Ishikawa (cell line): ENCODE measurements at regions not wholly inside any gene's neighbourhood (a gene's known extent, or its start where the extent isn't known, plus 50 kb on each side); places are given as distances from the start of the nearest gene placed in this dataset.

Experiments
- CEBPB ChIP-seq: IDR thresholded peaks from 2 replicates; pipeline ENCODE4 v1.6.1; 2012
- CREB1 ChIP-seq: IDR thresholded peaks from 2 replicates; pipeline ENCODE4 v1.6.1; 2012; ENCODE audit warnings: low read depth
- EGR1 ChIP-seq: IDR thresholded peaks from 2 replicates; pipeline ENCODE4 v1.6.1; 2012
- EP300 ChIP-seq: IDR thresholded peaks from 2 replicates; pipeline ENCODE4 v1.6.1; 2012; ENCODE audit warnings: borderline replicate concordance
- FOXM1 ChIP-seq: IDR thresholded peaks from 2 replicates; pipeline ENCODE4 v1.6.1; 2012; ENCODE audit warnings: low read depth, borderline replicate concordance
- NFIC ChIP-seq: IDR thresholded peaks from 2 replicates; pipeline ENCODE4 v1.6.1; 2012
- RAD21 ChIP-seq: IDR thresholded peaks from 2 replicates; pipeline ENCODE4 v1.6.1; 2012; ENCODE audit warnings: low read depth
- REST ChIP-seq: IDR thresholded peaks from 2 replicates; pipeline ENCODE4 v1.6.1; 2012; ENCODE audit warnings: low read depth, mild to moderate bottlenecking
- TAF1 ChIP-seq: IDR thresholded peaks from 2 replicates; pipeline ENCODE4 v1.6.1; 2012; ENCODE audit warnings: low read depth, mild to moderate bottlenecking
- TCF12 ChIP-seq: IDR thresholded peaks from 2 replicates; pipeline ENCODE4 v1.6.1; 2012; ENCODE audit warnings: low read depth
- TEAD4 ChIP-seq: IDR thresholded peaks from 2 replicates; pipeline ENCODE4 v1.6.1; 2012
- USF1 ChIP-seq: IDR thresholded peaks from 2 replicates; pipeline ENCODE4 v1.6.1; 2012
- YY1 ChIP-seq: IDR thresholded peaks from 2 replicates; pipeline ENCODE4 v1.6.1; 2012; ENCODE audit warnings: low read depth
- ZBTB7A ChIP-seq: IDR thresholded peaks from 2 replicates; pipeline ENCODE4 v1.6.1; 2012; ENCODE audit warnings: low read depth
- TF ChIP-seq, protein P1 (sequence below): IDR thresholded peaks from 2 replicates; pipeline ENCODE4 v1.6.1; 2012

GRCh38 chr1:116257836-116258235 is 115.2 kb upstream of the ATP1A1 start:
- TF ChIP-seq TEAD4: no peak
- TF ChIP-seq NFIC: no peak
- no peak for TF ChIP-seq CEBPB
- no peak for TF ChIP-seq YY1
- no peak for TF ChIP-seq CREB1
- no peak for TF ChIP-seq USF1
- no peak for TF ChIP-seq TCF12
- no peak for TF ChIP-seq TAF1
- TF ChIP-seq, protein P1, sequence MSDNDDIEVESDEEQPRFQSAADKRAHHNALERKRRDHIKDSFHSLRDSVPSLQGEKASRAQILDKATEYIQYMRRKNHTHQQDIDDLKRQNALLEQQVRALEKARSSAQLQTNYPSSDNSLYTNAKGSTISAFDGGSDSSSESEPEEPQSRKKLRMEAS: no peak
- no peak for TF ChIP-seq EGR1
- no peak for TF ChIP-seq FOXM1
- TF ChIP-seq RAD21: no peak
- TF ChIP-seq REST: no peak
- no peak for TF ChIP-seq ZBTB7A
- TF ChIP-seq EP300: no peak

GRCh38 chr1:116258668-116259419 is 114.2 kb upstream of the ATP1A1 start:
- TF ChIP-seq, protein P1: no peak
- TF ChIP-seq FOXM1: no peak
- TF ChIP-seq CREB1: no peak
- no peak for TF ChIP-seq RAD21

GRCh38 chr1:116259663-116260062 is 113.4 kb upstream of the ATP1A1 start:
- TF ChIP-seq FOXM1 (no peak), USF1 (no peak), CEBPB (no peak), NFIC (no peak), TAF1 (no peak), TEAD4 (no peak), TCF12 (no peak), ZBTB7A (no peak), RAD21 (no peak), CREB1 (no peak), EP300 (no peak), EGR1 (no peak), REST (no peak), YY1 (no peak)
- TF ChIP-seq, protein P1: no peak

- TF ChIP-seq CEBPB (no peak), TAF1 (no peak), EP300 (no peak), NFIC (no peak), YY1 (no peak), ZBTB7A (no peak), TEAD4 (no peak), EGR1 (no peak), REST (no peak), CREB1 (no peak), TCF12 (no peak), FOXM1 (no peak), USF1 (no peak), RAD21 (no peak)
- TF ChIP-seq, protein P1: no peak
Observed at GRCh38 chr1:116260115-116260514, 112.9 kb upstream of the ATP1A1 start.
